Adrenal gland (tissue), 9 donors: ENCODE measurements at regions not wholly inside any gene's neighbourhood (a gene's known extent, or its start where the extent isn't known, plus 50 kb on each side); places are given as distances from the start of the nearest gene placed in this dataset.

ENCODE experiments used
- DNase-seq, 7 donors: peaks; one replicate each; pipeline ENCODE4 v3.0.0-alpha.2; 2019 to 2020
- H3K27ac ChIP-seq, 5 donors: fragments of 200-600 bp; sonication (generic) in 4 of 5; 1 replicate in 3 of 5; 2 replicates in 2 of 5; pipeline versions ENCODE4 v1.5.1 to v1.8.0; 2016 to 2020; ENCODE audit warnings: mild to moderate bottlenecking in 1 of 5
- H3K27me3 ChIP-seq: fragments of 200-600 bp; 2 replicates; pipeline ENCODE4 v1.8.0; 2021
- H3K36me3 ChIP-seq, 2 donors: fragments of 200-600 bp; replicated peaks in 1 of 2; 1 replicate in 1 of 2; 2 replicates in 1 of 2; pipeline versions ENCODE4 v1.5.1 to v1.8.0; 2018 to 2022
- H3K4me1 ChIP-seq, 2 donors: fragments of 200-600 bp; replicated peaks in 1 of 2; 1 replicate in 1 of 2; 2 replicates in 1 of 2; pipeline versions ENCODE4 v1.5.1 to v1.8.0; 2018 to 2021
- H3K4me3 ChIP-seq, 4 donors: fragments of 200-600 bp; sonication (generic) in 3 of 4; one replicate each; pipeline ENCODE4 v1.5.1; 2016 to 2018
- H3K9me3 ChIP-seq, 3 donors: fragments of 200-600 bp; sonication (generic) in 1 of 3; replicated peaks in 1 of 3; 1 replicate in 2 of 3; 2 replicates in 1 of 3; pipeline versions ENCODE4 v1.5.1 to v1.8.0; 2016 to 2021
- POLR2A ChIP-seq, 2 donors: fragments of 450-650 bp; IDR thresholded peaks; one replicate each; pipeline ENCODE4 v1.6.1; 2017; ENCODE audit warnings: antibody characterized with exemption in 2 of 2, mild to moderate bottlenecking in 2 of 2, moderate library complexity in 1 of 2
- WGBS, 4 donors: extraction: QIAGEN DNeasy Blood & Tissue Kit in 2 of 4; methylation state at CpG; one replicate each; pipeline versions ENCODE4 v1.1.5 to v1.1.7; 2013 to 2017; 5-methylcytosine and 5-hydroxymethylcytosine counted together
- intact Hi-C, 2 donors: fragments of 100-400 bp; cut with DNase I; formaldehyde crosslinking; loops; one replicate each; pipeline versions ENCODE4 v1.14.1 to v1.15.0; 2022 to 2023
- TF ChIP-seq, protein P1 (sequence below), 6 experiments: fragments of 450-650 bp in 4 of 6; fragments of 200-600 bp in 2 of 6; sonication (generic) in 1 of 6; IDR thresholded peaks; 1 replicate in 5 of 6; 2 replicates in 1 of 6; pipeline versions ENCODE4 v1.5.1 to v1.8.0; 2016 to 2021; ENCODE audit warnings: antibody characterized with exemption in 6 of 6, mild to moderate bottlenecking in 2 of 6, moderate library complexity in 1 of 6
- donor health status: healthy with polysubstance abuse.
- donor health status: Bipolar disorder and iron deficiency.
- donor health status: DM: yes; HTN: yes; CAD: no.
- donor health status: DM: no; HTN: no; CAD: no.
- donor health status: DM: no; HTN: no; CAD: no.

DNA sequence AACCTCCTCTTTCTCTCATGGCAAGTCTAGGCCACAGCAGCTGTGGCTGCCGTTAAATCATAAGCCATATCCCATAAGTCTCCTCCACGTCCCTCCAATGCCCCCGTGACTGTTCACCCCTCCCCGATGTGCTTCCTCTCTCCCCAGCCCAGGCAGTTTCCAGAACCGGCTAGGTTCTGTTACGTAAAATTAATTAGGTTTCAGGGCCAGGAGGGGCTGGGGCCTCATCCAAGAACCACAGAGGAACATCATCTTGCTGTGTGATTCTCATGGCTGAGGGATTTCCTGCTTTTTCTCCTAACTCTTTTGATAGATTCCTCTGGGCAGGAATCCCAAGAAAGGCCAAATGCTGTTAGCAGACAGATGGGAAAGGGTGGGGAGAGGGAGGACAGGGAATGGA is 141.8 kb upstream of the AJAP1 start:
- no peak for TF ChIP-seq POLR2A (IDR thresholded peaks at IDR 0.05)
- TF ChIP-seq, protein P1, sequence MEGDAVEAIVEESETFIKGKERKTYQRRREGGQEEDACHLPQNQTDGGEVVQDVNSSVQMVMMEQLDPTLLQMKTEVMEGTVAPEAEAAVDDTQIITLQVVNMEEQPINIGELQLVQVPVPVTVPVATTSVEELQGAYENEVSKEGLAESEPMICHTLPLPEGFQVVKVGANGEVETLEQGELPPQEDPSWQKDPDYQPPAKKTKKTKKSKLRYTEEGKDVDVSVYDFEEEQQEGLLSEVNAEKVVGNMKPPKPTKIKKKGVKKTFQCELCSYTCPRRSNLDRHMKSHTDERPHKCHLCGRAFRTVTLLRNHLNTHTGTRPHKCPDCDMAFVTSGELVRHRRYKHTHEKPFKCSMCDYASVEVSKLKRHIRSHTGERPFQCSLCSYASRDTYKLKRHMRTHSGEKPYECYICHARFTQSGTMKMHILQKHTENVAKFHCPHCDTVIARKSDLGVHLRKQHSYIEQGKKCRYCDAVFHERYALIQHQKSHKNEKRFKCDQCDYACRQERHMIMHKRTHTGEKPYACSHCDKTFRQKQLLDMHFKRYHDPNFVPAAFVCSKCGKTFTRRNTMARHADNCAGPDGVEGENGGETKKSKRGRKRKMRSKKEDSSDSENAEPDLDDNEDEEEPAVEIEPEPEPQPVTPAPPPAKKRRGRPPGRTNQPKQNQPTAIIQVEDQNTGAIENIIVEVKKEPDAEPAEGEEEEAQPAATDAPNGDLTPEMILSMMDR (IDR thresholded peaks at IDR 0.05): no peak
- intact Hi-C loops: no loop called here
- H3K27ac ChIP-seq: peak overlapping the region in 2 of 5 donors; percentile 66 to 76
- 34 to 42% (median 39%) methylated on average over 6 of the region's 6 CpGs for WGBS, 4 donors
- DNase-seq: peak; percentile 16 to 72 (median 35)
- no peaks in the 10 kb centered on the region for H3K36me3 ChIP-seq
- H3K4me3 ChIP-seq: no peak overlapping the region
- no peaks in the 10 kb centered on the region for H3K27me3 ChIP-seq
- H3K9me3 ChIP-seq: no peaks in the 10 kb centered on the region
- no peaks in the 10 kb centered on the region for H3K4me1 ChIP-seq

DNA sequence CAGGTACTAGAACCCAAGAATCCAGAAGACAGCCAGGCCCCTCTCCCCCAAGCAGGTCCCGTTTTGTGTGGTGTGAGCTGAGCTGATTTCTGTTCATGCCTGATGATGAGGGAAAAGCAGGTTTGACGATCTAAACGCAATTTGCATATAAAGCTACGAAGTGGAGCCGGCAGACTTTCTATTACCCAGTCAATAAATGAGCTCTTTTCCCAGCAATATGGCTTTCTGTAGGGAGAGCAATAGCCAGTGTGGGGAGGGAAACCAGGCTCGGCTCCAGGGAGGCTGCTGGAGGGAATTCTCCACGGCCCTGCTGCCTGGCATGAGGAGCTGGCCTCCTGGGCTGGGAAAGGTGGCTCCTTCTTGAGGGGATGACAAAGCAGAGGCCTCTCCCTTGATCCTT is 140.7 kb upstream of the AJAP1 start:
- no peak for DNase-seq
- WGBS, 4 donors: 61 to 82% (median 65%) methylated on average over 7 of the region's 7 CpGs

DNA sequence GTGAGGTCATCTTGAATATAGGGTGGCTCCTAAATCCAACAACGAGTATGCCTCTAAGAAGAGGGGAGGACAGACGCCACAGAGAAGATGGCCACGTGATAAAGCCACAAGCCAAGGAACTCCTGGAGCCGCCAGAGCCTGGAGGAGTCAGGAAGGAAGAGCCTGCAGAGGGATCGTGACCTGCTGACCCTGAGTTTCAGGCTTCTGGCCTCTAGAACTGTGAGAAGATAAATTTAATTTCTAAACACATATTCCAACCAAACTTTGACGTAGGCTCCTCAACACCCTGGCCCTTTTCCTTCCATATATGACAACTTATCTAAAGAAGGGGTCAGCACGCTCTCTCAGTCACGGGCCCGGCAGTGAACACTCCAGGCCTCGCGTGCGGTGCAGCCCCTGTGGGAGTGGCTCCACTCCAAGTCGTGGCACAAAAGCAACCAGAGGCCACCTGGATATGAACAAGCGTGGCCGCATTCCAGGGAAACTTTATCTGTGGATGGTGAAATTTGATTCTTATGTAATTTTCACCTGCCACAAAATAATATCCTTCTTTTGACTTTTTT is 138.6 kb upstream of the AJAP1 start:
- Histone ChIP-seq H3K4me3 (no peak overlapping the region), H3K4me1 (no peaks in the 10 kb centered on the region), H3K27me3 (no peaks in the 10 kb centered on the region), H3K27ac (no peak overlapping the region), H3K9me3 (no peaks in the 10 kb centered on the region), H3K36me3 (no peaks in the 10 kb centered on the region)
- intact Hi-C loops: no loop called here
- TF ChIP-seq POLR2A (IDR thresholded peaks at IDR 0.05): no peak
- TF ChIP-seq, protein P1 (IDR thresholded peaks at IDR 0.05): no peak
- DNase-seq: peak in 6 of 7 donors; percentile 23 to 75 (median 41)
- WGBS, 4 donors: 54 to 67% (median 63%) methylated on average over 15 of the region's 15 CpGs

More for the DNA sequence above, 140.7 kb upstream of the AJAP1 start:
- Histone ChIP-seq H3K36me3 (no peaks in the 10 kb centered on the region), H3K4me1 (no peaks in the 10 kb centered on the region), H3K4me3 (no peak overlapping the region), H3K27ac (peak overlapping the region in 1 of 5 donors; percentile 76), H3K27me3 (no peaks in the 10 kb centered on the region), H3K9me3 (no peaks in the 10 kb centered on the region)
- intact Hi-C loops: no loop called here
- no peak for TF ChIP-seq POLR2A (IDR thresholded peaks at IDR 0.05)
- TF ChIP-seq, protein P1 (IDR thresholded peaks at IDR 0.05): no peak

DNA sequence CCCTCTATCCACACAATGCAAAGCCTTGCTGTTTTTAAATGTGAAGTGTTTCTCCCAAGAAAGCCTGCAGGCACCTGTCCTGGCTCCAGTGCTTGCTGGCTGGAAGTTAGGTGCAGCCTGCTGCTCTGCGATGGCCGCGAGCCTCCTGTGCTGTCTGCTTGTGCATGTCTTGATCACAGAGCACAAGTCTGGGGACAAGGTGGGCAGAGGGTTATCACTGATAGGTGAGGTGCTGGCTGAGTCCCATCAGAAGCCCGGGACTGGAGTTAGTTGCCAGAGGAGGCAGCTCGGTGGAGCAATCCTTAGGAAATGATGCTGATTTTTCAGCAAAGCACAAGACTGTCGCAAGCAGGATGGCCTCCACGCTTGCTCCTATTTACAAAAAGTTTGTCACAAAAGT is 137.8 kb upstream of the AJAP1 start:
- TF ChIP-seq, protein P1 (IDR thresholded peaks at IDR 0.05): no peak
- TF ChIP-seq POLR2A (IDR thresholded peaks at IDR 0.05): no peak
- Histone ChIP-seq H3K9me3 (no peaks in the 10 kb centered on the region), H3K27me3 (no peaks in the 10 kb centered on the region), H3K4me1 (no peaks in the 10 kb centered on the region), H3K4me3 (no peak overlapping the region), H3K27ac (no peak overlapping the region), H3K36me3 (no peaks in the 10 kb centered on the region)
- WGBS, 4 donors: 84 to 93% (median 88%) methylated on average over 5 to 7 of the region's 7 CpGs
- no peak for DNase-seq
- intact Hi-C loops: no loop called here
